Lower leg skin (tissue), 3 donors: ENCODE measurements at regions not wholly inside any gene's neighbourhood (a gene's known extent, or its start where the extent isn't known, plus 50 kb on each side); places are given as distances from the start of the nearest gene placed in this dataset.
"Not testable (repeated sequence)": the region's sequence is repeated elsewhere in the genome, so short reads cannot be mapped to it uniquely, and the experiment has no call there.

ENCODE experiments used
- CTCF ChIP-seq, 3 donors: fragments of 450-650 bp; IDR thresholded peaks; one replicate each; pipeline ENCODE4 v1.5.1; 2016; ENCODE audit warnings: antibody characterized with exemption in 3 of 3, mild to moderate bottlenecking in 3 of 3, moderate library complexity in 2 of 3
- POLR2A ChIP-seq, 2 donors: fragments of 450-650 bp; IDR thresholded peaks; one replicate each; pipeline ENCODE4 v1.6.1; 2016 to 2017; ENCODE audit warnings: antibody characterized with exemption in 2 of 2, mild to moderate bottlenecking in 1 of 2, moderate library complexity in 1 of 2

GRCh38 chr7:149966444-149966843 is 92.7 kb downstream of the ATP6V0E2 start:
- not testable (repeated sequence) for TF ChIP-seq CTCF, POLR2A (IDR thresholded peaks at IDR 0.05)
